AG04449 (cell line): ENCODE measurements at regions not wholly inside any gene's neighbourhood (a gene's known extent, or its start where the extent isn't known, plus 50 kb on each side); places are given as distances from the start of the nearest gene placed in this dataset.

ENCODE experiments used
- CTCF ChIA-PET: fragments of 350-600 bp; formaldehyde crosslinking; extraction: SDS; loops from one replicate; lab custom pipeline; 2021; ENCODE audit warnings: antibody characterized with exemption; lab: Yijun Ruan, JAX
- POLR2A ChIA-PET: fragments of 400-600, 350-600 bp; formaldehyde crosslinking; extraction: SDS; loops from one replicate; lab custom pipeline; 2020; ENCODE audit warnings: antibody characterized with exemption, inconsistent platforms; lab: Yijun Ruan, JAX
- DNase-seq: peaks from one replicate; pipeline ENCODE4 v3.0.0-alpha.2; 2010; ENCODE audit warnings: low read depth, low spot score
- H3K4me3 ChIP-seq: 2 replicates; pipeline ENCODE4 v1.5.1; 2011; ENCODE audit warnings: low read depth, mild to moderate bottlenecking, control low read depth, low read length
- TF ChIP-seq, protein P1 (sequence below): IDR thresholded peaks from one replicate; pipeline ENCODE4 v1.5.1; 2011; ENCODE audit warnings: mild to moderate bottlenecking, moderate library complexity, low read length, control low read depth, inconsistent platforms; ENCODE audit not compliant: insufficient read depth; ENCODE audit errors: missing control alignments

DNA sequence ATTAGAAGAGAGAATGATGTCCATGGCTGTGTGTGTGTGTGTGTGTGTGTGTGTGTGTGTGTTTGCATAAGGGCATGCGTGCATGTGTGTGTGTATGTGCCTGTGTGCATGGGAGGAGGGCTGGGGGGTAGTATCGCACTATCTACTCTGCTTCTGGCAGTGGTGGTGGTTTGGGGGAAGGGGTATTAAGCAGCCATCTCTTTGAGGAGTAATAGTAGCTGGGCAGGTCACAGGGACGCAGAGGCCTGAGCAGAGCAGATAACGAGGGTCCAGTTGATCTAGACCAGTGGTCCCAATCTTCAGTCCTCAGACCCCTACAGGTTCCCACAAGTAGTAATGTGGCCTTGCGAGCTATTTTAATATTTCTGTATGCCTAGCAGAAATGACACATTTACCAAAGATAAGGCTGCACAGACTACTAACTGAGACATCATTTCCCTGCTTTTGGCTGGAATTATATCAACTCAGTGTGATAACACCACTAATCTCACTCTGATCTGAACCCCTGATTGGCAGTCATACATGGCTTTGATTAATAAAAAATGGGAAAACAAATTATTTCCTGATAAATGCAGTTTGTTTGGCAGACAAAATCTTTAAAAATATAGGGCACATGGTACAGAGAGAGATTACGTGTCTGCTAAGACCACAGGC is 354.3 kb downstream of the BUD13 start:
- H3K4me3 ChIP-seq = no peak overlapping the region
- no peak for DNase-seq
- TF ChIP-seq, protein P1, sequence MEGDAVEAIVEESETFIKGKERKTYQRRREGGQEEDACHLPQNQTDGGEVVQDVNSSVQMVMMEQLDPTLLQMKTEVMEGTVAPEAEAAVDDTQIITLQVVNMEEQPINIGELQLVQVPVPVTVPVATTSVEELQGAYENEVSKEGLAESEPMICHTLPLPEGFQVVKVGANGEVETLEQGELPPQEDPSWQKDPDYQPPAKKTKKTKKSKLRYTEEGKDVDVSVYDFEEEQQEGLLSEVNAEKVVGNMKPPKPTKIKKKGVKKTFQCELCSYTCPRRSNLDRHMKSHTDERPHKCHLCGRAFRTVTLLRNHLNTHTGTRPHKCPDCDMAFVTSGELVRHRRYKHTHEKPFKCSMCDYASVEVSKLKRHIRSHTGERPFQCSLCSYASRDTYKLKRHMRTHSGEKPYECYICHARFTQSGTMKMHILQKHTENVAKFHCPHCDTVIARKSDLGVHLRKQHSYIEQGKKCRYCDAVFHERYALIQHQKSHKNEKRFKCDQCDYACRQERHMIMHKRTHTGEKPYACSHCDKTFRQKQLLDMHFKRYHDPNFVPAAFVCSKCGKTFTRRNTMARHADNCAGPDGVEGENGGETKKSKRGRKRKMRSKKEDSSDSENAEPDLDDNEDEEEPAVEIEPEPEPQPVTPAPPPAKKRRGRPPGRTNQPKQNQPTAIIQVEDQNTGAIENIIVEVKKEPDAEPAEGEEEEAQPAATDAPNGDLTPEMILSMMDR = no peak
- POLR2A ChIA-PET = no interaction called here
- CTCF ChIA-PET = no interaction called here

DNA sequence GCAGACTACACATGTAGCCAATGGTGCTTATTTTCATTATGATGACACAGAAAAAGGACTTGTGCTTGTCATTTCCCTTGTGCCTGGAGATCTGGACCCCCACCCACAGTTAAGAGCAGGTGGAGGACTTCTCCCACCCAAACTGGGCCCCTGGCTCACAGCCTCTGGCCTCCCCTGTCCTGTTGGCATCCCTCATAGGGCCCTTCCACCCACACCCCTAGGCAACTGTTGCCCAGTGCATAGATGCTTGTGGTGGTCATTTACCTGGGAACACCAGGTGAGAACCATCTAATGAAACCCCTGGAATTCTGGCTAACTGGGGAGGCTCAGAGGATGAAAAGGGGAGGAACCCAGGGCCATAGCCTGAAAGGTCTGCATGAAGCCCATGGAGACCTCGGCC is 355.9 kb downstream of the BUD13 start:
- TF ChIP-seq, protein P1 = no peak
- no peak for DNase-seq
- CTCF ChIA-PET = no interaction called here
- POLR2A ChIA-PET = no interaction called here
- H3K4me3 ChIP-seq = no peak overlapping the region

DNA sequence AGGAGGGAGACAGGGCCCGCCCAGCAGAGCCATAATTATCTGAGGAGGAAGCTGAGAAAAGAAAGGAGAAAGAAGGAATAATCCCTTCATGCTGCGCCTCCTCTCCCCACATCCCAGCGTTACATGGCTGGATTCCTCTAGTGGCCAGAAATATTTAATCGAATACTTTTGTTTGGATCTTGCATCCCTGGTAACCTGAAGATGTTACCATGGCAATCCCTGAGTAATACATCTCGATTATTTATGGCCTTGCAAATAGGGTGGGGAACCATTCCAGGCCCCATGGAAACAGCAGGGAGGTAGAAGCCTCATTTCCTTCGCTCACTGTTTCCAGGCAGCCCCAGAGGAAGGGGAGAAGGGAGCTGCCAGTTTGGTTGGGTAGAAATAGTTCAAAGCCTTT is 357.7 kb downstream of the BUD13 start:
- DNase-seq = no peak
- TF ChIP-seq, protein P1 = no peak
- ChIA-PET CTCF (no interaction called here), POLR2A (no interaction called here)
- no peak overlapping the region for H3K4me3 ChIP-seq

DNA sequence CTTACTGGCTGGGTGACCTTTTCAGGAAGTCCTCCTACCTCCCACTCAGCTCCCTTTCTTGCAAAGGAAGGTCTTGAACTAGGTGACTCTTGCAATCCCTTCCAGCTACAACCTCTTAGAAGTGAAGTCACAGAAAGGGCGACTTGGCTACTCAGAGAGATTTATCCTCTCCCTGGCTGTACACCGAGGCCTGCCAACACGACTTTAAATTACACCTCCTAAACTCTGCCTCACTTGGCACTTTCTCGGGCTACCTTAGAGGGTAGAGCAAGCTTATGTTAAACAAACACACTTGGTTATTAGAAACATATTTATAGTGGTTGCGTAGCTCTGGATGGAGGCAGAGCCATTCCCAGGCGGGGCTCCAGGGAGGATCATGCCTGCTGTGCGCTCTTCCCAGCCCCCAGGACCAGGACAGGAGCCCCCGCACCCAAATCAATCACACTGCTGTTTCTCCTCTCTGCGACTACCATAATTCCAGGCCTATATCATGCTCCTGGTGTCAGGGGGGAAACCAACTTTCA is 358.4 kb downstream of the BUD13 start:
- ChIA-PET POLR2A (interaction anchor here (0.6 kb wide), 1 partner anchor 789 kb away, joined by 3 read pairs; no protein-coding TSS in a partner anchor), CTCF (no interaction called here)
- TF ChIP-seq, protein P1 = no peak
- no peak for DNase-seq
- no peak overlapping the region for H3K4me3 ChIP-seq

DNA sequence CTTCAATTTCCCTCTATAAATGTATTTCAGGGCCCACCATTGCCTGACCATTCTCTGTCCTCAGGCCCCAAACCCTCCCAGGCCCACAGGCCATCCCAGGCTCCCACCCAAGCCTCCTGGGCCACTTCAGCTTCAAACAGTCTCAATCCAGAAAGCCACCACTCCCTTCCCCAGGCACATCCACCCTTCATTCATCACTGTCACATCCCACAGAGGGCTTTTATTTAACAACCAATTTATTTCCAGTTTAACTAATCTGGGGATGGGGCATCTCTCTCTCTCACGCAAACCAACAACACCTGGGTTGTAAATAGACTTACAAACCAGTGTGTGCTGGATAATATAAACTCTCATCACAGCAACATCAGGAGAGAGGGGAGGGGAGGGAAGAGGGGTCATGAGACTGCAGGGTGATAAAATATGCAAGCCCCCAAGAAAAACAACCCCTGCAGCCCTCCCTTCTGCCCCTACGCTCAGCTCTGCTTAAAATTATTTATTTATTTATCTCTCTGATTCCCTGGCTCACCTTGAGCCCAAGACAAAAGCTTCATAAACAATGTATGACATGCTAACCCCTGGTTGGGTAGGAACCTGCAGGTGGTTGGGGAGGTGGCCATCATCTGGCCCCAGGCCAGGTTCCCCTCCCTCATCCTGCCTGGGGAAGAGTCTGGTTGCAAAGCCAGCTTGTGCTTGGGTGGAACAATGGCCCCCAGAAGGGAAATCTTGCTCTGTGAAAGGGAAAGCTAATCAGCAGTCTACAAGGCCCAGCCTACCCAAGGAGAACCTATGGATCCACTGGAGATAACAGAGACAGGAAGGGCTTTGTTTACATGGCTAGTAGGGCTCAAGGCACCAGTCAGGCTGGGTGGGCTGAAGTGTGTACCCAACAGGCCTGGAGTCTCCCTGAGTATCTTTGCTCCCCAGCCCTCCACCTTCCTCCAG is 359.2 kb downstream of the BUD13 start:
- no peak overlapping the region for H3K4me3 ChIP-seq
- CTCF ChIA-PET = no interaction called here
- POLR2A ChIA-PET = interaction anchor here (0.6 kb wide), 1 partner anchor 788 kb away, joined by 3 read pairs; no protein-coding TSS in a partner anchor
- DNase-seq = no peak
- TF ChIP-seq, protein P1 = no peak

DNA sequence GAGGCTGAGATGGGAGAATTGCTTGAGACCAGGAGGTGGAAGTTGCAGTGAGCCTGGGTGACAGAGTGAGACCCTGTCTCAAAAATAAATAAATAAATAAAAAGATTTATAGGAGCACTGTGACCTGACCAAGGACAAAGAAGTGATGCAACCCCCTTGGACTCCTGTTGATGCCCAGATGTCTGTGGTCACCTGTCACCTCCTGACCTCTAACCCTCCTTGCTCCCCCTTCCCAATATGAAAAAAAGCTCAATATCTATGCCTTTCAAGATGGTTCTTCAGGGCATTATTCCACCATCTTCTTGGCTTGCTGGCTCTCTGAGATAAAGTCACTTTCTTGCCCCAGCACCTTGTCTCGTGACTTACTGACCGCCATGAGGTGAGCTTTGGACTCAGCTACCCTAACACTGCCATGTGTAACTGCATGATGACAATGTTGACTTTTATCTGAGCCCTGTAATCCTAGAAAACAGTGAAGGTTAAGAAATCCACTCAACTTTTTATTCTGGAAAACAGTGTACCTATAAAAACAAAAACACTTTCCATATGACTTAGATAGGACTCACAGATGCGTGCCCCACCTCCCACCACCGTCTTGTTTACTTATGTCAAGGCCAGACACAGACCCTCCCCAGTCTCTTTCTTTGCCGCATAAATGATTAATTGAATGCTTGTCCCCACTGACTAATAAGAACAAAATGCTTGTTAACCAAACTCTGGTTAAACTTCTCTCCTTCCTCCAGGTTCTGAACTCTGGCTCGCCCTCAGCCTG is 360.5 kb downstream of the BUD13 start:
- TF ChIP-seq, protein P1 = no peak
- DNase-seq = no peak
- POLR2A ChIA-PET = no interaction called here
- CTCF ChIA-PET = no interaction called here
- H3K4me3 ChIP-seq = no peak overlapping the region
